ENCODE measurements at regions not wholly inside any gene's neighbourhood (a gene's known extent, or its start where the extent isn't known, plus 50 kb on each side); places are given as distances from the start of the nearest gene placed in this dataset.

- ATAC-seq (no peak), DNase-seq (no peak), FAIRE-seq (no peak)
- Histone ChIP-seq H3K9me3 (no peaks in the 10 kb centered on the region), H3K27me3 (no peaks in the 10 kb centered on the region), H3K4me3 (no peak overlapping the region), H3K27ac (no peak overlapping the region), H3K36me3 (no peaks in the 10 kb centered on the region), H3K4me1 (no peaks in the 10 kb centered on the region)
- WGBS, 2 donors, result 76 to 85% methylated on average over 5 of the region's 5 CpGs
- intact Hi-C loops (cut with DNase I), result no loop called here
- TF ChIP-seq, protein P1, sequence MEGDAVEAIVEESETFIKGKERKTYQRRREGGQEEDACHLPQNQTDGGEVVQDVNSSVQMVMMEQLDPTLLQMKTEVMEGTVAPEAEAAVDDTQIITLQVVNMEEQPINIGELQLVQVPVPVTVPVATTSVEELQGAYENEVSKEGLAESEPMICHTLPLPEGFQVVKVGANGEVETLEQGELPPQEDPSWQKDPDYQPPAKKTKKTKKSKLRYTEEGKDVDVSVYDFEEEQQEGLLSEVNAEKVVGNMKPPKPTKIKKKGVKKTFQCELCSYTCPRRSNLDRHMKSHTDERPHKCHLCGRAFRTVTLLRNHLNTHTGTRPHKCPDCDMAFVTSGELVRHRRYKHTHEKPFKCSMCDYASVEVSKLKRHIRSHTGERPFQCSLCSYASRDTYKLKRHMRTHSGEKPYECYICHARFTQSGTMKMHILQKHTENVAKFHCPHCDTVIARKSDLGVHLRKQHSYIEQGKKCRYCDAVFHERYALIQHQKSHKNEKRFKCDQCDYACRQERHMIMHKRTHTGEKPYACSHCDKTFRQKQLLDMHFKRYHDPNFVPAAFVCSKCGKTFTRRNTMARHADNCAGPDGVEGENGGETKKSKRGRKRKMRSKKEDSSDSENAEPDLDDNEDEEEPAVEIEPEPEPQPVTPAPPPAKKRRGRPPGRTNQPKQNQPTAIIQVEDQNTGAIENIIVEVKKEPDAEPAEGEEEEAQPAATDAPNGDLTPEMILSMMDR (IDR thresholded peaks at IDR 0.05), result no peak
Measured at GRCh38 chr5:167539747-167540146, 751.7 kb upstream of the WWC1 start.

GRCh38 chr5:167546270-167546669, 745.2 kb upstream of the WWC1 start:
- ATAC-seq, result no peak
- H3K4me3 ChIP-seq, result no peak overlapping the region
- FAIRE-seq, result no peak
- intact Hi-C loops (cut with DNase I), result no loop called here
- H3K36me3 ChIP-seq, result no peaks in the 10 kb centered on the region
- TF ChIP-seq, protein P1 (IDR thresholded peaks at IDR 0.05), result no peak
- H3K9me3 ChIP-seq, result no peaks in the 10 kb centered on the region
- H3K27ac ChIP-seq, result no peak overlapping the region
- no peak for DNase-seq
- H3K27me3 ChIP-seq, result no peaks in the 10 kb centered on the region
- no peaks in the 10 kb centered on the region for H3K4me1 ChIP-seq
- WGBS, 2 donors, result 84 to 91% methylated on average over 4 of the region's 4 CpGs

DNA sequence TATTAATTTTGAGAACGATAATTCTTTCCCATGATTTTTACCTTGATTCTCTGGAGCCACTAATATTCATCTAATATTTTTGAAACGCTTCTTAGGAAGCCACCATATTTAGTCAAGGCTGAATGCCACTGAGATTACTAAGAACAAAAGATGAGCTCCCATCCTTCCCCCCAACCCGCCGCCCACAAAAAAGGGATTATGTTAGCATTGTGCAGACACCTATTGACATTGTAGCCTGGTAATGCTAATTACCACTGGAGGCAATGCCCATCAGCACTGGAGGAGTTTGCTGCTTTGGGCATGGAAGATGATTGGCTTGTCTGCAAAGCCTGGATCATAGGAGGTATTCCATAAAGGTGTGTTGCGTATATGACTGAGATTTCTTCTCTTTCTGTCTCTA, 739.1 kb upstream of the WWC1 start:
- WGBS, 2 donors, result 81 to 84% methylated on average over 5 of the region's 5 CpGs
- Histone ChIP-seq H3K36me3 (no peaks in the 10 kb centered on the region), H3K4me1 (no peaks in the 10 kb centered on the region), H3K27me3 (no peaks in the 10 kb centered on the region), H3K9me3 (no peaks in the 10 kb centered on the region), H3K4me3 (no peak overlapping the region), H3K27ac (no peak overlapping the region)
- FAIRE-seq, result no peak
- TF ChIP-seq, protein P1 (IDR thresholded peaks at IDR 0.05), result no peak
- no peak for DNase-seq
- intact Hi-C loops (cut with DNase I), result no loop called here
- no peak for ATAC-seq

DNA sequence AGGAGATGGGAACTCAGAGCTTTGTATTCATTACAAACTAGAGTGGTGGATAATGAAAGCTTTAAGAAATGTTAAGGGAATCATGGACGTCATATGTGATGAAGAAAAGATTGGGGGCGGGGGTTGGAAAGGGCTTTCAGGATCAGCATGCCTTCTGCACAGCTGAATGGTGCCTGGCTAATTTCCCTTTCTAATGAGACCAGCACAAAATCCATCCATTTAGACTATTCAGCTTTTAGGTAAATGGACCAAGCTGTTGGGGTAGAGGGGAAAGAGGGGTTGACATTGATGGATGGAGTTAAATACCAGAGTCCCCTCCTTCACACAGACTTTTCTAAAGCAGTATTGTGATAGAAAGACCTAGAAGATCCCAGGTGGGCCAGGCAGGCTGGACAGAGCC, 737.9 kb upstream of the WWC1 start:
- intact Hi-C loops (cut with DNase I), result no loop called here
- FAIRE-seq (no peak), ATAC-seq (no peak), DNase-seq (no peak)
- H3K4me1 ChIP-seq, result no peaks in the 10 kb centered on the region
- H3K4me3 ChIP-seq, result no peak overlapping the region
- H3K36me3 ChIP-seq, result no peaks in the 10 kb centered on the region
- WGBS, 2 donors, result 85 to 91% methylated on average over 2 of the region's 2 CpGs
- no peaks in the 10 kb centered on the region for H3K9me3 ChIP-seq
- H3K27ac ChIP-seq, result no peak overlapping the region
- H3K27me3 ChIP-seq, result no peaks in the 10 kb centered on the region
- TF ChIP-seq, protein P1 (IDR thresholded peaks at IDR 0.05), result no peak

DNA sequence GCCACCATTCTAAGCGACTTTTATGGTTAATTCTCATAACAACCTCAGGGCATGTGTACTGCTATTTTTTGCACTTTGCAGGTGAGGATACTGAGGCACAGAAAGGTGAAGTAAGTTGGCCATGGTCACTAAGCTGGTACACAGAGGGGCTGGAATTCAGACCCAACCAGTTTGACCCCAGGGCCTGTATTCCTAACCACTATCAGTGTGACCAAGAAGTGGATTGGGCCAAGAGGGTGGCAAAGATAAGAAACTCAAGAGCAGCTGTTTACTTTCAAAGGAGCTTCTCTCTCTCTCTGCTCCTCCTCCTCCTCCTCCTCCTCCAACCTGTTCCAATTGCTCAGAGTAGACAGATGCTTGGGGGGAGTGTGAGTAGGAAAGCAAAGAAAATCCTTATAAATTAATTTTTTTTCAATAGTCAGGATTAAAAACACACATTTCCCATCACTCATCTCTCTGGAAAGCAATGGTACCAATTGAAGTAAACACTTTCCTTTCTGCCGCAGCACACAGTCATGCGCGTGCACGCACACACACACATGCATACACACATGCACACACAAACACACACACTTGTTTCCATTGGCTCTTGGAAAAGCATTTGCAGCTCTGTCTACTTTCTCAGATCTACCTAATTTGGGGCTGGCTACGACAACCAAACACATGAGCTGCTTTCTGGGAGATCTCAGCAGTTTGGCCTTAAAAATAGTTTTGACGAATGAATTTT, 736.7 kb upstream of the WWC1 start:
- no peak for DNase-seq
- H3K36me3 ChIP-seq, result no peaks in the 10 kb centered on the region
- WGBS, 2 donors, result 90 to 92% methylated on average over 7 of the region's 7 CpGs
- TF ChIP-seq, protein P1 (IDR thresholded peaks at IDR 0.05), result no peak
- no peak overlapping the region for H3K27ac ChIP-seq
- H3K4me3 ChIP-seq, result no peak overlapping the region
- no peak for FAIRE-seq
- H3K4me1 ChIP-seq, result no peaks in the 10 kb centered on the region
- no peaks in the 10 kb centered on the region for H3K9me3 ChIP-seq
- no peak for ATAC-seq
- intact Hi-C loops (cut with DNase I), result no loop called here
- H3K27me3 ChIP-seq, result no peaks in the 10 kb centered on the region

Measured in pancreas (tissue), 10 donors.